ENCODE measurements at regions not wholly inside any gene's neighbourhood (a gene's known extent, or its start where the extent isn't known, plus 50 kb on each side); places are given as distances from the start of the nearest gene placed in this dataset.

- TF ChIP-seq CTCF (IDR thresholded peaks at IDR 0.05) (no peak), NFYB (CRISPR knock-in tag; conservative IDR thresholded peaks at IDR 0.05; ENCODE audit: low read depth) (no peak), ZNF232 (CRISPR knock-in tag; IDR thresholded peaks at IDR 0.05) (no peak), FOXK1 (CRISPR knock-in tag; IDR thresholded peaks at IDR 0.05) (no peak), FOXP4 (CRISPR knock-in tag; IDR thresholded peaks at IDR 0.05) (no peak), ATF3 (CRISPR knock-in tag; conservative IDR thresholded peaks at IDR 0.05) (no peak), NR3C1 (CRISPR knock-in tag; conservative IDR thresholded peaks at IDR 0.05; ENCODE audit: low read depth) (no peak), OVOL2 (CRISPR knock-in tag; IDR thresholded peaks at IDR 0.05; ENCODE audit: borderline replicate concordance) (no peak), FOXJ3 (CRISPR knock-in tag; IDR thresholded peaks at IDR 0.05; ENCODE audit: borderline replicate concordance) (no peak), MXD4 (CRISPR knock-in tag; IDR thresholded peaks at IDR 0.05; ENCODE audit: borderline replicate concordance) (no peak), FOXP1 (CRISPR knock-in tag; IDR thresholded peaks at IDR 0.05; ENCODE audit: borderline replicate concordance) (no peak)
- TF ChIP-seq, protein P1, sequence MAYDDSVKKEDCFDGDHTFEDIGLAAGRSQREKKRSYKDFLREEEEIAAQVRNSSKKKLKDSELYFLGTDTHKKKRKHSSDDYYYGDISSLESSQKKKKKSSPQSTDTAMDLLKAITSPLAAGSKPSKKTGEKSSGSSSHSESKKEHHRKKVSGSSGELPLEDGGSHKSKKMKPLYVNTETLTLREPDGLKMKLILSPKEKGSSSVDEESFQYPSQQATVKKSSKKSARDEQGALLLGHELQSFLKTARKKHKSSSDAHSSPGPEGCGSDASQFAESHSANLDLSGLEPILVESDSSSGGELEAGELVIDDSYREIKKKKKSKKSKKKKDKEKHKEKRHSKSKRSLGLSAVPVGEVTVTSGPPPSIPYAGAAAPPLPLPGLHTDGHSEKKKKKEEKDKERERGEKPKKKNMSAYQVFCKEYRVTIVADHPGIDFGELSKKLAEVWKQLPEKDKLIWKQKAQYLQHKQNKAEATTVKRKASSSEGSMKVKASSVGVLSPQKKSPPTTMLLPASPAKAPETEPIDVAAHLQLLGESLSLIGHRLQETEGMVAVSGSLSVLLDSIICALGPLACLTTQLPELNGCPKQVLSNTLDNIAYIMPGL (CRISPR knock-in tag; IDR thresholded peaks at IDR 0.05), result no peak
Measured at GRCh38 chr9:19976226-19976625, 187.4 kb upstream of the SLC24A2 start.
